ENCODE measurements at regions not wholly inside any gene's neighbourhood (a gene's known extent, or its start where the extent isn't known, plus 50 kb on each side); places are given as distances from the start of the nearest gene placed in this dataset.
A peak's percentile ranks its signal among the peaks of the same experiment; 100 is the strongest.
"Not testable (repeated sequence)": the region's sequence is repeated elsewhere in the genome, so short reads cannot be mapped to it uniquely, and the experiment has no call there.

- no peak for DNase-seq
These were observed 58.1 kb upstream of the TUNAR start for GRCh38 chr14:95818581-95818980.

- no peak for DNase-seq
These were observed 59.4 kb upstream of the TUNAR start for GRCh38 chr14:95817271-95817670.

- DNase-seq: no peak
These were observed 60.1 kb upstream of the TUNAR start for GRCh38 chr14:95816539-95816938.

GRCh38 chr14:95815226-95815690 lies 61.4 kb upstream of the TUNAR start:
- no peak for DNase-seq

GRCh38 chr14:95814363-95815225 lies 62.0 kb upstream of the TUNAR start:
- no peak for DNase-seq

GRCh38 chr14:95811813-95812212 lies 64.8 kb upstream of the TUNAR start:
- DNase-seq: no peak

GRCh38 chr14:95808371-95808770 lies 68.3 kb upstream of the TUNAR start:
- DNase-seq: no peak

- DNase-seq: no peak
These were observed 79.8 kb upstream of the TUNAR start for GRCh38 chr14:95796788-95797187.

- DNase-seq: no peak
These were observed 74.0 kb upstream of the TCL1A start for GRCh38 chr14:95787941-95788340.

- no peak for DNase-seq
These were observed 72.6 kb upstream of the TCL1A start for GRCh38 chr14:95786566-95786965.

GRCh38 chr14:95784137-95784536 lies 70.2 kb upstream of the TCL1A start:
- DNase-seq: no peak

GRCh38 chr14:95776798-95777534 lies 63.0 kb upstream of the TCL1A start:
- DNase-seq: no peak

- peak; percentile 26 for DNase-seq
These were observed 60.6 kb upstream of the TCL1A start for GRCh38 chr14:95774265-95775160.

- DNase-seq: no peak
These were observed 56.9 kb upstream of the TCL1A start for GRCh38 chr14:95770777-95771176.

GRCh38 chr14:95769976-95770375 lies 56.1 kb upstream of the TCL1A start:
- no peak for DNase-seq

- DNase-seq: not testable (repeated sequence)
These were observed 55.5 kb upstream of the TCL1A start for GRCh38 chr14:95769431-95769830.

GRCh38 chr14:95765051-95765450 lies 51.1 kb upstream of the TCL1A start:
- no peak for DNase-seq

- no peak for DNase-seq
These were observed 50.0 kb upstream of the TCL1A start for GRCh38 chr14:95763875-95764274.
